HG03175 (cell line): ENCODE measurements at regions not wholly inside any gene's neighbourhood (a gene's known extent, or its start where the extent isn't known, plus 50 kb on each side); places are given as distances from the start of the nearest gene placed in this dataset.

Source experiments
- ATAC-seq: cut with Tn5 transposase; IDR thresholded peaks from one replicate; pipeline ENCODE4 v1.9.1; 2021; ENCODE audit warnings: mild to moderate bottlenecking, moderate library complexity; ENCODE audit not compliant: unreplicated experiment

DNA sequence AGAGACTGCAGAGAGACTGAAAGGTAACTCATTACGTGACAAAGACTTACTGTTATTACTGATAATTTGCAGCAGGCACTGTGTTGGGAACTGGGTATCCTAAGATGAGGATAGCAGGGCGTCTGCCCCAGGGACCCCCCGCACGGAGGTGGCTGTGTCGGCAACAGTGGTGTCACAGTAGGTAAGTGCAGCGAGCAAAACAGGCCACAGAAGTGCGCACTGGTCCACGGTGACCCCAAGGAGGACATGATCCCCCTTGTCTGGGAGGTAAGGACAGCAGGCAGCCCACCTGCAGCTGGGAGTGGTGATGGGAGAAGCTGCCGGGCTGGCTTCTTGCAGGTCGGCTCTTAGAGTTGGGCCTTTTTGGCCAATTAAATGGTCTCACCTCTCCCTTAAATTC lies 82.9 kb downstream of the FAM43A start:
- no peak for ATAC-seq

DNA sequence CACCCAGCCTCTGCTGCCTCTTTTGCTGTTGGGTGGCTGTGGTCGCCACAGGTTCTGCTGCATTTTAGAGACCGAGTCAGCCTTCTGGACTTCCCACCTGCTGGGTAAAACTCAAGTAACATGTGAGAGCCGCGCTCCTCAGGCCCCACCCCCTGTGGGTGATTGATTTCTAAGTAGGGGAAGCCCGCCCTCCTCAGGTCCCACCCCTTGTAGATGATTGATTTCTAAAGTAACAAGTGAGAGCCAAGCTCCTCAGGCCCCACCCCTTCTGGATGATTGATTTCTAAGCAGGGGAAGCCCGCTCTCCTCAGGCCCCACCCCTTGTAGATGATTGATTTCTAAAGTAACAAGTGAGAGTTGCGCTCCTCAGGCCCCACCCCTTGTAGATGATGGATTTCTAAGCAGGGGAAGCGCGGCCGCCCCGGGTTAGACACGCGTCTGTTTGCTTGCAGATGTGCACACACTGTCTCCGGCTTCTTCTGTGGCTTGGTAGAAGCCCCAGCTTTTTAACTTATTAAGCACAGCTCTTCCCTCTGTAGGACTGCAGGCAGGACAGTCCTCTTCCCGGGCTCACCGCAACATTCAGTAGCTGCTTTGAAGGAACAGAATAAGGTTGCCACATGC lies 83.4 kb downstream of the FAM43A start:
- ATAC-seq, result peak; percentile 97

DNA sequence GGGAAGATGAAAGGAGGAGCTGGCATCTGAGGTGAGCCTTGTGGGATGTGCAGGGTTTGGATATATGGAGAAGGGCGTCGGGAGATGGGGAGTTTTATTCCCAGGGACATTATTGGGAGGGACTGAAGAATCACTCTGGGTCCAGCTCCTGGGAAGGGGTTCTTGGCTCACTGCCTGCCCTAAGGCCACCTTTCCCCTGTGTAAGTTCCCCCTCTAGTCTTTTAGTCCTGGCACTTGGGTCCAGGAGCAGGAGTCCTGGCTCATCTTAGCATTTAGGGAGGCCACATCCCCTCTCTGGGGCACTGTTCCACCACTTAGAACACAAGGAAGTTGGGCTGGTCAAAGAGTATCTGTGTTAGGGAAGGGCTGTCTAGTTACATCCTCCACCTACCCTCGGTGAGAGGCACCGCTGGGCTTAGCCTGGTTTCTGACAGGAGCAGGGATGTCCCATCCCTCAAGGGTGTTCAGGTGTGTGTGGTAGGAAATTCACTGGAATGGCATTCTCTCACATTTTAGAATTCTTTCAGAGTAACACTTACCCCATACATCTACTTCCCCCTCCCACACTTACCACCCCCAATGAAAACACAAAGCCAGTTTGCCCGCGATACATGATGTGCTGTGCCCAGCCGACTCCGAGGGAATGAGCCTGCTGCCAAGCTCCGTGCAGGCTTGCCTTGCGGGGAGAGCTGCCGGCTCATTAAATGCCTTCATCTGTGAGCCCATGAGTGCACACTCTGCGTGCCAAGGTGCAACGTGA lies 86.7 kb downstream of the FAM43A start:
- no peak for ATAC-seq

DNA sequence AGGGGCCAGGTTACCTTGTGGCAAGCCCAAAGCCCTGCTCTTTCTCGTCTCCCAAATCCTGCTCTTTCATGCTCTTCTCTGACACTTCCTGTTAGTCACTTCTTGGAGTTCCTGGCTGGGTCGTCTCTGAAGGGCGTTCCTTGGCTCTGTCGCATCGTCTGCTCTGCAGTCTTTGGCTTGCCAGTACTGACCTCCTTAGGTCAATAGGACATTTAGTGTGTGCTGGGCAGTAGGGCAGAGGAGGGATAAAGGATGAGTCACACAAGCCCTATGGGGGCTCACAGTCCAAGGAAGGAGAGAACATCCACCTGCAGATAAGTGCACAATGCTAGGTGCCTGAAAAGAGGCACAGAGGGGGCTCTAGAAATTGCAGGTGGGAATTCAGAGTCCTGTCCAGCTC lies 87.5 kb downstream of the FAM43A start:
- no peak for ATAC-seq

DNA sequence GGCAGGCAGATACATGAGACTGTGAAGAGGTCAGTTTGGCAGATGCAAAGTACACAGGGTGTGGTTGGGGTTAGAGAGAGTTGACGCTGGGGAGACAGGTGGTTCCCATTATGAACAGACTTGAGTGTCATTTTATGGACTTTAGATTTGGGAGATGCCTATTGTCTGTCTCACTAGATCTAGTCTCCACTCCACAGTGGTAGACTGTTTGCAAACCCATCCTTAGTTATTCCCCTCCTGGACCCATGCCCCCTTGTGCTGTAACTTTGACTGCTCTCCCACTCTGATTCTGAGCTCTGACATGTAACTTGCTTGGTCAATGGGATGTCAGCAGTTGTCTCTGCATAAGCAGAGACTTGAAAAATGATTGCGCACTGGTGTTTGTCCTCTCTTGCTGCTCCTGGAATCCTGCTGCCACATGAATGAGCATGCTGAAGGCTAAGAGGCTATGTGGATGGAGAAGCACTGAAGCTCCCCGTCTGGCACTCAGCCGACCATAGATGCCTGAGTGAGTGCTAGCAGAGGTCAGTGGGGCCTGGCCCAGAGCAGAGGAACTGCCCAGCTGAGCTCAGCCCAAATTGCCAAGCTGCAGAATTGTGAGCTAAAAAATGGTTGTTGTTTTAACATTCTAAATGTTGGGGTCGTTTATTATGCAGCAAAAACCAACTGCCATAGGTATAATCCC lies 88.2 kb downstream of the FAM43A start:
- ATAC-seq, result no peak

DNA sequence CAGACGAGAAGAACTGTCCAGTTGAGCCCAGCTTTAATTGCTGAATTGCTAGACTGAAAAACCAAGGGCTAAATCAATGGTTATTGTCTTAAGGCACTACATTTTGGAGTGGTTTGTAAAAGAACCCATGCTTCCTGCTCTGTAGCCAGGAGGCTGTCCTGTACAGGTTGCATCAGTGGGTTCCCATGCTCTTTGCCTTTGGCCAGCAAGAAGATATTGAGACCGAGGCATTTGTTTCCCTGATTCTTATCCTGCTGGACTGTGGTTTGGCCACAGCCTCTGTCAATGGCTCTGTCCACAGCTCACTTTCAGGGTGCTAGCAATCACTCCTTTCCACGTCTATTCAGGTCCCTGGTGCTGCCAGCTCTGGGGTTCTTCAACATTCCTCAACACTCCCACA lies 89.6 kb downstream of the FAM43A start:
- ATAC-seq, result no peak

DNA sequence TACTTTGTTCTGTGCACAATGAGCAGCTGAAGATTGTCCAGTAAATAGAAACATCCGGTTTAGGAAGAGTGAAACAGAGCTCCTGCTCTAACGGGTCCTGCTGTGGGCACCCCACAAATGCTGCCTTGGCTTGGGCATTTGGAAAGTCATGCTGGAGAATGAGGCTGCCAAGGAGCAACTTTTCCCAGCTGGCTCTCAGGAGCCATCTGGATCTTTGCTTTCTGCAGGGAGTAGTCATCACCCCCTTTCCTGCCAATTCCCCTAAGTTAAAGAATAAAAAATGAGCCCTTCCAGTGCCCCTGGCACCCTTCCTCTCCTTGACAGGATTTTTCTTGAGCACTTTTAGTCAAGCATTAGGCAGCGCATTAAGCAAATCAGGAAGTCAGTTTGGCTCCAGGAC lies 90.0 kb downstream of the FAM43A start:
- ATAC-seq, result no peak

DNA sequence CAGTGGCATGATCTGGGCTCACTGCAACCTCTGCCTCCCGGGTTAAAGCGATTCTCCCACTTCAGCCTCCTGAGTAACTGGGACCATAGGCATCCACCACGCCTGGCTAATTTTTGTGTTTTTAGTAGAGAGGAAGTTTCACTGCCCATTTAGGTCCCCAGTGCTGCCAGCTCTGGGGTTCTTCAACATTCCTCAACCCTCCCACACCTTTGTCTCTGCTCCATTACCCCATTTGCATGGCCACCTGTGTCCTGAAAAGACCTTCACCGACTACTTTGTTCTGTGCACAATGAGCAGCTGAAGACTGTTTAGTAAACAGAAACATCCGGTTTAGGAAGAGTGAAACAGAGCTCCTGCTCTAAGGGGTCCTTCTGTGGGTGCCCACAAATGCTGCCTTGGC lies 92.0 kb downstream of the FAM43A start:
- no peak for ATAC-seq

DNA sequence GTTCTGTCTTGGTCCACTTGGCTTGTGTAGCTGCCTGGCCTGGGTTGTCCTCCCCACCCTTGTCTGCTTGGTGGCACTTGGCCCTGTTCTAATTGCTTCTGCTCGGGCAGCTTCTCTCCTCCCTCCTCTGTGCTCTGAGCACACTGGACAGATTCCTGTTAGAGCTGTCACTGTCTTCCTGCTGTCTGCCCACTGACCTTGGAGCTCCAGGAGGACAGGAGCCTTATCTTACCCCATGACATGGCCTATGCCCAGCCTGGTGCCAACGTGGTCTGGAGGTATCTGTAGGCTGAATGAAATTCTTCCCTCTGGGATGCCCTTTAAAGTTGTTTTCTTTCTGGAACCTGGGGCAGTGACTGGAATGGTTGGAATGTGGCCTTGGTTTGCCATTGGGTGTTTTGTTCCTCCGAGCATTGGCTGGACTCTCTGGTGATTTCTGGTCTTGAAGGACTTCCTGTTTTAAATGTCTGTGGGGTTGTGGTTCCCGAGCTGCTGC lies 94.1 kb downstream of the FAM43A start:
- no peak for ATAC-seq

DNA sequence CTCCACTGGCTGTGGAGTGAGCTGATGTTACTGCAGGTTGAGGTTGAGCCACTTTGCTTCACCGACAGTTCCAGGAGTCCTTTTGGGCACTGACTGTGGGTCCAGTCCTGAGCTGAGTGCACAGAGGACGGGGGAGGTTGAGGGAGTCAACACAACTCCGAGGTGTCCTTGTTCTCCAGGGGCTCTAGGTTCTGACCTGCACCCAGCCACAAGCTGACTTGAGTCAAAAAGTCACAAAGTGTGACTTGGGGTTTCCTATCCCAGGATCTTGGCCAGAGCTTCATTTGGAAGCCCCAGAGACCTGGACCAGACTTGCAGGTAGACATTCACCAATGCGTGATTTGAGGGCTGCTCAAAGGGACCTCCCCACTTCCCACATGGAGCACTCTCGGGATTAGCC lies 95.0 kb downstream of the FAM43A start:
- no peak for ATAC-seq

DNA sequence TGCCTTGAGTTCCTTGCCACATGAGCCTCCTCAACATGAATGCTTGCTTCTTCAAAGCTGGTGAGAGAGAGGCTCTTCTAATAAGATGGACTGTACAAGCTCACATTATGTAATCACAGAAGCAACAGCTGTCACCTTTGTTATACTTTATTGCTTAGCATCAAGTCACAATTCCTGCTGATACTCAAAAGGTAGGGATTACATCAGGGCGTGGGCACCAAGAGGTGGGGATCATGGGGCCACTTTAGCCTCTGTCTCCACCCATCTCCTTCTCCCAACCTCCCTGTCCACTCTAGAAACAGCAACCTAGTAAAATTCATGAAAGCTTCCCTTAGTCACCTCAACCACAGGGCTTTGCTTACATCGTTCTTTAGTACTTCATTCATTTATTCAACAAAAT lies 95.9 kb downstream of the FAM43A start:
- ATAC-seq, result no peak

DNA sequence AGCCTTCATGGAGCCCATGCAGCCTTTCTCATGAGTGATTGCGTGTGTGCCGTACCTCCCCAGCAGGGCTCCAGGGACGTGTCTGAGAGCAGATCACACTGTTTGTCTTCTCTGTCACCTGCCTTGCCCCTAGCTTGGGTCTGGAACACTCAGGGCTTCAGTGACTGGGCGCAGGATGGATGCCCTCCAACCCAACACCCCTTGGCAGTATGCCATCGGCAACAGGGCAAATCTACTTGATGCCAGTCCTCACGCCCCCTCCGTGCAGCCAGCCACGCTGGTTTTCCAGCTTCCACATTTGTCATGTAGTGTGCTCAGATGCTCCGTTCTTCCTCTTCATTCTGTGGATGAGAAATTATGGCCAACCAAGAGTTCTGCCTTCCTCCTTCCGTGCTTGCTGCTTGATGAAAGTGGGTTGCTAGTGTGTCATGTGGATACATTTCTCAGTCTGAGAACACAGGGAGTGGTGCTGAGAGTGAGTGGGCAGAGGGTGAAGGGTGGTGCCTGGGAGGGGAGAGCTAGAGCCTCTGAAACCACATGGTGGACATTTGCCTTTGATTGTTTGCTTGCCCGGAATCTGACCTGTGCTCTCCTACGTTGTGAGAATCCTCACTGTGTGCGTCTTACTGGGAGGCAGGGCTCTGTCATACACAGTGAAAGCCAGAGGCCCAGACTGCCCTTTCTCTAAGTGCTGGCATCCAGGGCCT lies 97.2 kb downstream of the FAM43A start:
- ATAC-seq, result no peak

DNA sequence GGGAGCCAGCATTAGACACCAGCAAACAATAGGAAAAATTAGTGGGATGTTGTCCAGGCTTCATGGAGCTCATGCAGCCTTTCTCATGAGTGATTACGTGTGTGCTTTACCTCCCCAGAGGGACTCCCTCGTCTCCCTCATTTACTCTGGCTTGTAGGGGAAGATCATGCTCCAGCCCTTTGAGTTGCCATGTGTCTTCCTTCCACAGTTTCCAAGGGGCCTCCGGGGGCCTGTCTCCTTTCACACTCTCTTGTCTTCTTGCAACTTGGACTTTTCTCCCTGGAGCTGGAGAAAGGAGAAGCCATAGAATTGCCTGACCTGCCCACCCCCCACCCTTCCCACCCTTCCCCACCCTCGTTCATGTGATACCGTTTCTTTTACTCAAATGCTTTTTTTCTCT lies 98.7 kb downstream of the FAM43A start:
- no peak for ATAC-seq

DNA sequence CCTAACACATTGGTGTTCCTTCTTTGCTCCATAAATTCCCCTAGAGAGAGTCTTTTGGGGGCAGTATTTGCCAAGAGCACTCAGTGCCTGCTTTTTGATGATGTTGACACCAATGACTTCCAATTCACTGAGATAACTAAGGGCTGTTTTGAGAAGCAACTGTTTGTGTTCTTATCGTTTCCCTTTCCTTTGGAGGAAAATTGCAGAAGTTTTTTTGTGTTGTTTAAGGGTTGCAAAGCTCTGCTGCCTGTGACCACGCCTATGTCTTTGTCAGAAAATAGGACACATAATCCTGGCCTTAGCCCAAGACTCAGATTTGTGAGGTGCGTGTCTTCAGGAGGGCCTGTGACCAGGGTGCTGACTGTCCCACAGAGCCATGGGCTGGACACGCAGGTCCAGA lies 99.6 kb downstream of the FAM43A start:
- no peak for ATAC-seq

DNA sequence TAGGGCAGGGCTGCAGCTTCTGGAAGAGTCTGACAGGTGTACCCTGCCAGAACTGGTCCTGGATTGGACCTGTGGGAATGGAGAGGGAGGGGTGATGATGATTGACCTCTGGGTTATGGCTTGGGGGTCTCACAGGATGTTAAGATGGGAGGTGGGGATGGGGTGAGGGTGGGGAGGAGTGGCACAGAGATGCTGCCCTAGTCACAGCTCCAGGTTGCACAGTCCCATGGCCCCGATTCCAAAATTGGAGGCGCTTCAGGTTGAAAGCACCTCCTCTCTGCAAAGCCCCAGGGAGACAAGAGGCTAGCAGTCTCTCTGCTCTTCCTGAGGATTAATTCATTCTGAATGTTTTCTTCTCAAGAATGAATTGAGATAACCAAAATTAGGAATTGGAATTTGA lies 101.4 kb downstream of the FAM43A start:
- ATAC-seq, result no peak

DNA sequence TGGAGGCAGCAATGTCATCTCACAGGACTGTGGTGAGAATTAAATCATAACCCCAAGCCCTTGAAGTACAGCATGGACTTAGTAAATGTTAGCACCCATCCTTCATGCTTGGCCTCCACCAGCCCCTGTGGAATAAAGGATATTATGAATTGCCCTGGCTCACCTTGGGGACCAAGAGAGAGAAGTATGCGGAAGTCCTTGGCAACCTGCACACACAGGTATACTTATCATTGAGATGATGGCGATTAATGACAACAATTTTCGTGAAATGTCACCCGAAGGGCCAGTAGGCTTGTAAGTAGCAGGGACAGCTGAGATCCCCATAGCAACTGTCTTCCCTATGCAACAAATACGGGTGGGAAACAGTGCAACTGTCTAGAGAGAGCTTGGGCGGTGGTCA lies 102.0 kb downstream of the FAM43A start:
- no peak for ATAC-seq

DNA sequence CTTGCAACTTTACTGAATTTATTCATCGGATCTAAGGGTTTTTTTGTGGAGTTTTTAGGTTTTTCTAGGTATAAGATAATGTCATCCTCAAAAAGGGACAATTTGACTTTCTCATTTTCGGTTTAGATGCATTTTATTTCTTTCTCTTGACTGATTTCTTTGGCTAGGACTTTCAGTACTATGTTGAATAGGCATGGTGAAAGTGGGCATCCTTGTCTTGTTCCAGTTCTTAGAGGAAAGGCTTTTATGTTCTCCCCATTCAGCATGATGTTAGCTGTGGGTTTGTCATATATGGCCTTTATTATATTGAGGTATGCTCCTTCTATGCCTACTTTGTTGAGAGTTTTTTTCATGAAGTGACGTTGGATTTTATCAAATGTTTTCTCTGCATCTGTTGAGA lies 106.7 kb downstream of the FAM43A start:
- no peak for ATAC-seq

DNA sequence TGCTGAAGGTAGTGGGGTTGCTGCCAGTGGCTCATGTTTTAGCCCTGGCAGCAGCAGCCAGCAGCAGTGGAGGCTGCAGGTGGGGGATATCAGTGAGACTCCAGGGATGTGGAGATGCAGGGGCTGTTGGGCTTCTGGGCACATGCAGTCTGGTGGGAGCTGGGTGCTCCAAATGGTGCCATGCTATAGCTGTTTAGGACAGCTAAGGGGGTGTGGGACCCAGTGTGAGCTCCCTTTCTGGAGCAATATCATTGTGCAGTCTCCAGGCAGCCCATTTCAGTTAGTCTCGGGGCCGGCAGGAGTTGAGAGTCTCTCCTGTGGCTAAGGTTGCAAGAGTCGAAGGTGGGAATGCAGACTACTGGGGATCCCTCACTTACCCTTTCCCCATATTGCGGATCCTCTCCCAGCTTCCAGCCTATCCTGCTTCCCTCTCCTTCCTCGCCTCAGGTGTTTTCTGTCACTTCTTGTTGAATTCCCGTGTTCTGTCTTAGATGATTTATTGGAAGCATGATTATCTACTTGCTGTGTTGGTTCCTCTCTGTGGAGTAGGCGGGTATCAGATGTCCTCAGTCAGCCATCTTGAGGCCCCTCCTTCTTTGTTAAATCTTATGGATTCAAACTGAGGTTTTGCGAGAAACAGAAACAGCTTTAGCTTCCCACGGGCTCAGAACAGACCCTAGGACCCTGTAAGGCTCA lies 112.0 kb downstream of the FAM43A start:
- ATAC-seq, result no peak

DNA sequence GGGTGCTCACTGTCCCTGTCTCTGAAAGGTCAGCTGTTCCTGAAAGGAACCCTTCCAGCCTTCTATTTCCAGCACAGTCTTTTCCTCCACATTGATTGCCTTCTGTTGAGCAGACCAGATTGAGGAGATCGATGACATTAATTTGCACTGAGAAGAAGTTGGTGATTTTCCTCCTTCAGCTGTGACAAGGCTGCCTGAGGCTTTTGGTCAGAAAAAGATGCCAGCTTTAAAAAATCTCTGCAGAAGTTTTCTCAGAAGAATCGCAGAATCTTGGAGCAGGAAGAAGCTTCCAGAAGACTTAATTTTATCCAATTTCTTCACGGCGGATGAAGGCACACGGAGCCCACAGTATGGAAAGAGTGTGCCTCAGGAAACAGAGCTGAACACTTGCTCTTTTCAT lies 112.8 kb downstream of the FAM43A start:
- no peak for ATAC-seq

DNA sequence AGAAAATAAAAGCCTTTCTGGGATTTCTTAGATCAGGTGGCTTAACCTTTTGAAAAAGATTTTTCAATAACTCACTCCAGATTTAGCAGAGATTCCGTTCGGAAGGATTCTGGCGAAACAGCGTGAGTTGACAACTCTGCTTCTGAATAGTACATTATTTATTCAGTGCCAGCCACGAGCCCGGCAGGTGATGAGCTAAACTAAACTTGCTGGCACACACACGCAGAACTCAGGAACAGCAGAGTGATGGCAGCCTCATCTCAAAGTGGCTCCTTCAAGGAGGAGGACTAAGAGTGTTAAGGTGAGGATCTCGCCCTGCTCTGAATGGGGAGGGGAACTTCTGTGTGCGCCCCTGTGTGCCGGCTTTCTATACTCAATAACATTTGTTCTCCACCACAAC lies 114.3 kb downstream of the FAM43A start:
- ATAC-seq, result no peak
